GM12872 (cell line): ENCODE measurements at regions not wholly inside any gene's neighbourhood (a gene's known extent, or its start where the extent isn't known, plus 50 kb on each side); places are given as distances from the start of the nearest gene placed in this dataset.

Experiments
- CTCF ChIP-seq: IDR thresholded peaks from 3 replicates; pipeline ENCODE4 v1.5.1; 2011; ENCODE audit warnings: low read depth, mild to moderate bottlenecking, low read length, moderate library complexity; ENCODE audit not compliant: insufficient read depth

DNA sequence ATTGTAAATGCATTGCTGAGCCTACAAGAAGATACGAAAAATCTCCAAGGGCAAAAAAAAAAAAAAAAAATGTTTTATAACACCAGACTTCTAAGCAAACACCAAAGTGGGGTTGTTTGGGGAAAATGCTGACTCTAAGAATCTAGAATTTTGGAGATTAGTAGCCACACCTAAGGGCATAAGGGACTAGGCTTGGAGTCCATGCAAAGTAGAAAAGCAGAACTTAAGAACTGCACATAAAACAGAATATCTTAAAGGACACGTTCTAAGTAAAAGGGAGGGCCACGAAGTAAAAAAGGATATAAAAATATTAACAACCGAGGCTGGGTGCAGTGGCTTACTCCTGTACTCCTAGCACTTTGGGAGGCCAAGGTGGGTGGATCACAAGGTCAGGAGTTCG lies 269.8 kb upstream of the AUTS2 start:
- TF ChIP-seq CTCF: no peak

DNA sequence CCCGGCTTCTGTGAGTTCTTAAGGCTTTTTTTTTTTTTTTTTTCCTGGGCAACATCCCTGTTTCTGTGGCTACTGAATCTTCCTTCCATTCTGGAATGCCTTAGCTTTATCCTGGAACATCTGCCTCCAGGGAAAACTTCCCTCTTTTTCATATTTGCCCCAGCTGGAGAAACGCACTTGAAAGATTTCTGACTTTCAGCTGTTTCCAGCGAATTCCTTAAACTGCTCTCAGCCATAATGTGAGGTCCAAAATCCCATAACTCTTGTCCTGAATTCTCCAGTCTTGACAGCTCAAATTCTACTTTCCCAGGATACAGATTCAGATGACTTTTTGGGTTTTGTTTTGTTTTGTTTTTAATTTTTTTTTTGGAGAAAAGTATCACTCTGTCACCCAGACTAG lies 263.6 kb upstream of the AUTS2 start:
- TF ChIP-seq CTCF: no peak

- no peak for TF ChIP-seq CTCF
These were observed 262.9 kb upstream of the AUTS2 start for GRCh38 chr7:69335331-69335730.

DNA sequence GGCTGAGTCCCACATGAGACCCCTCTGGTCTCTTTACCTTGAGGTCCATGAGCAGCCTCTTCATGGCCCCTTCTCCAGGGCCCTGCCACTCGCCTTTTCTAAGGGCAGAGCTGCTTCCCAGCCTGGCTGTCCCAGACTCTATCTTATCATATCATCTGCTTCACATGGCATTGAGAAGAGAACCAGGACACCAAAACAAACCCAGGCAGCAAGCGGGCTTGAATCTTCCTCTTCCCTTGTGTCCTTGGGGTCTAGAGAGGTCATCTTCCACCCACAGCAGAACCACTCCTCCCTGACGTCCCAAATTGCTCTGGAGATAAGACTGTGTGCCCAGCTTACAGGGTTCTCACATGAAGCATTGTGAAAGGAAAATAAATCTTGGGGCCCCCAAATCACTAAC lies 261.3 kb upstream of the AUTS2 start:
- no peak for TF ChIP-seq CTCF

- no peak for TF ChIP-seq CTCF
These were observed 260.1 kb upstream of the AUTS2 start for GRCh38 chr7:69338144-69338543.

- TF ChIP-seq CTCF: no peak
These were observed 257.0 kb upstream of the AUTS2 start for GRCh38 chr7:69341288-69341687.

GRCh38 chr7:69342154-69342884 lies 256.0 kb upstream of the AUTS2 start:
- no peak for TF ChIP-seq CTCF

DNA sequence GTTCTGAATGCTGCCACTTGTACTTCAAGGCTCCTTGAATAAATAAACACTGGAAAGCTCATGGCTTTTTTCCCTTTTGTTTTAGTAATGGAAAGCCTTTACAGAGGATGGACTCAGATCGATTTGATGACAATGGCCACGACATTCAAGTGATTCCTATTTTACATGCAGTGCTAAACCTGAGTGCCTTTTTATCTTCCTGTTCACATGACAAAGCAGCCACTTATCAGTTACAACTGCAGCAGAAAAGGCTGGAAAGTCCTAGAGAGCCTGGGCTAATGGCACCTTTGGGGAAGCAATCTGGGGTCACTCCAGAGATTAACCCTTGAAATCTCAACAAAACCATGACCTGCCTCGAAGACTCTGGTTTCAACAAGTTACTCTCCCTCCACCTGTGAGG lies 249.0 kb upstream of the AUTS2 start:
- no peak for TF ChIP-seq CTCF
